Fibroblast of skin of left biceps (primary cell): ENCODE measurements at regions not wholly inside any gene's neighbourhood (a gene's known extent, or its start where the extent isn't known, plus 50 kb on each side); places are given as distances from the start of the nearest gene placed in this dataset.
A peak's percentile ranks its signal among the peaks of the same experiment; 100 is the strongest.

ENCODE experiments used
- DNase-seq, 2 experiments: peaks; one replicate each; pipeline ENCODE4 v3.0.0-alpha.2; 2013; ENCODE audit warnings: low read depth in 2 of 2

GRCh38 chr16:47779201-47780016, 318.3 kb downstream of the PHKB start:
- no peak for DNase-seq

- DNase-seq = no peak
These were observed 317.1 kb downstream of the PHKB start for GRCh38 chr16:47778106-47778801.

DNA sequence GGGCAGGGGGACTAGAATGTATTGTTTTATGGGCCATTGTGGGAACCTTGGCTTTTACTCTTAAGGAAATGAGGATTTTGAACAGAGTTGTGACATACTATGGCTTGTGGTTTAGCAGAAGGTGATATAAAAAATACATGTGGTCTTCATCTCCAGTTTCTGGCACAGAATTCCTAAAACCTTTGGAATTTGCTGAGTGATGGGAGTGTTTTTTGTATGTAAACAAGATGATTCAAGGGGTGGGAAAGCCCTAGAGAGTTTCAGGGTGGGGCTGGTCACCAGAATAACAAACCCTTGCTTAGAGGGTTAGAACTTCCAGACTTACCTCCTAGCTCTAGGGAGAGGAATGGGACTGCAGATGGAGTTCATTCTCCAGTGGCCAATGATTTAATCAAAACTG, 316.1 kb downstream of the PHKB start:
- peak; percentile 17 to 25 for DNase-seq

GRCh38 chr16:47774661-47775060, 313.5 kb downstream of the PHKB start:
- no peak for DNase-seq

DNA sequence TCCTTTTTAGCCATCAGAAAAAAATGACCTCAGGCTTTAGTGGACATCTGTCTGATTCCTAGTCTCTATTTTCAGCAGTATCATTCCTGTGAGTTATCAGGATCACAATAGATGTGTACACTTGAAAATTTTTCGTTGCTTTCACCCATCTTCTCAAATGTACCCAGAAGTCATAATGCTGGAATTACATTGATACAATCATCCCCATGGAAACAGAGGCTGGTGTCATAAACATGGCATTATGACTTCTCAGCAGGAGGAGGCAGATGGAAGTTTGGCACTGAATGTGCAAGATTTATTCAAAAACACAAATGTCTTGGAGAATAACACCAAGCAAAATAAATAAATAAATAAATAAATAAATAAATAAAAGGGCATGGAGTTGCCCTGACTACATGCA, 292.5 kb downstream of the PHKB start:
- no peak for DNase-seq
